ENCODE measurements at regions not wholly inside any gene's neighbourhood (a gene's known extent, or its start where the extent isn't known, plus 50 kb on each side); places are given as distances from the start of the nearest gene placed in this dataset.

DNA sequence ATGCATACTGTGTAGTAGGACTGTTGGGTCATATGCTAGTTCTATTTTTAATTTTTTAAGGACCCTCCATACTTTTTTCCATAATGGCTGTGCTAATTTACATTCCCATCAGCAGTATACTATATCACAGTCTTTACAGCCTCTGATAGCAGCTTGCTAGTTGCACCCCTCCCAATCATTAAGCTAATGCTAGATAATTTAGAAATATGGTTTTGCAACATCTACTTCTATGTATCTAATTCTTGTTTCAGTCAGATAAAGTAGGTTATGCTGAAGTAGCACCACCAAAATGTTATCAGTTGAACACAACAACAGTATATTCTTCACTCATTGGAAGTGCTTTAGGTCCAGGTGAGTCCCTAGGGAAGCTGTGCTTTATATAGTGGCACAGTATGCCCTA is 522.7 kb upstream of the HTR2C start:
- TF ChIP-seq, protein P1, sequence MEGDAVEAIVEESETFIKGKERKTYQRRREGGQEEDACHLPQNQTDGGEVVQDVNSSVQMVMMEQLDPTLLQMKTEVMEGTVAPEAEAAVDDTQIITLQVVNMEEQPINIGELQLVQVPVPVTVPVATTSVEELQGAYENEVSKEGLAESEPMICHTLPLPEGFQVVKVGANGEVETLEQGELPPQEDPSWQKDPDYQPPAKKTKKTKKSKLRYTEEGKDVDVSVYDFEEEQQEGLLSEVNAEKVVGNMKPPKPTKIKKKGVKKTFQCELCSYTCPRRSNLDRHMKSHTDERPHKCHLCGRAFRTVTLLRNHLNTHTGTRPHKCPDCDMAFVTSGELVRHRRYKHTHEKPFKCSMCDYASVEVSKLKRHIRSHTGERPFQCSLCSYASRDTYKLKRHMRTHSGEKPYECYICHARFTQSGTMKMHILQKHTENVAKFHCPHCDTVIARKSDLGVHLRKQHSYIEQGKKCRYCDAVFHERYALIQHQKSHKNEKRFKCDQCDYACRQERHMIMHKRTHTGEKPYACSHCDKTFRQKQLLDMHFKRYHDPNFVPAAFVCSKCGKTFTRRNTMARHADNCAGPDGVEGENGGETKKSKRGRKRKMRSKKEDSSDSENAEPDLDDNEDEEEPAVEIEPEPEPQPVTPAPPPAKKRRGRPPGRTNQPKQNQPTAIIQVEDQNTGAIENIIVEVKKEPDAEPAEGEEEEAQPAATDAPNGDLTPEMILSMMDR (IDR thresholded peaks at IDR 0.05) = no peak
- no peak for TF ChIP-seq EP300 (IDR thresholded peaks at IDR 0.05)
- TF ChIP-seq POLR2A (IDR thresholded peaks at IDR 0.05) = no peak
- TF ChIP-seq POLR2AphosphoS5 (IDR thresholded peaks at IDR 0.05) = no peak

All from gastroesophageal sphincter (tissue), 3 donors.